ENCODE measurements at regions not wholly inside any gene's neighbourhood (a gene's known extent, or its start where the extent isn't known, plus 50 kb on each side); places are given as distances from the start of the nearest gene placed in this dataset.

DNA sequence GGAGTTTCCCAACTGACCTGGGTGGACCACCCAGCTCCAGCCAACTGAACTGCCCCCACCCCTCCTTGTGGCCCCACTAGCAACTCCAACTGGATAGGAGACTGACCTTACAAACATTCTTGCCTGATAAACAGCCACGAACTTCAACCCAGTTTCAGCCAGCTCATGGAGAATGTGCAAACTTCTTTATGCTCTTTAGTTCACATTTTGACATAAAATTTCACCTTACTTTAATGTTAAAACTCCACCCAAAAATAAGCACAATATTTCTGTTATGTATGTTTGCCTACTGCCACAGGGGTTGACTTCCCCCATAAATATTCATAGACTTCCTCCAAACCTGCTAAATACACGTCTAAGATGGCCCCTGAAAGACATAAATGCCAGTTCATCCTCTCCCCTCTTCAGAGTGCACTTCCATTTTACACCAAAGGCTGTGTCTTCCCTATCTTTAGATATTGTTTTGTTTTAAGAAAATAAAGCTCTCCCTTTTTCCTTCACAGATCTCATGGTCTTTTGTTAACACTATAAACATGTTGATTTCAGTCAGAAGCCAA, 643.7 kb downstream of the EPM2A start:
- TF ChIP-seq SUZ12 (IDR thresholded peaks at IDR 0.05) = no peak
- TF ChIP-seq FOXK2 (IDR thresholded peaks at IDR 0.05) = no peak
- TF ChIP-seq ELF4 (IDR thresholded peaks at IDR 0.05) = no peak
- no peak for TF ChIP-seq ZNF384 (IDR thresholded peaks at IDR 0.05)
- TF ChIP-seq HDGF (IDR thresholded peaks at IDR 0.05; ENCODE audit: borderline replicate concordance) = no peak
- TF ChIP-seq TARDBP (IDR thresholded peaks at IDR 0.05) = no peak
- TF ChIP-seq, protein P1, sequence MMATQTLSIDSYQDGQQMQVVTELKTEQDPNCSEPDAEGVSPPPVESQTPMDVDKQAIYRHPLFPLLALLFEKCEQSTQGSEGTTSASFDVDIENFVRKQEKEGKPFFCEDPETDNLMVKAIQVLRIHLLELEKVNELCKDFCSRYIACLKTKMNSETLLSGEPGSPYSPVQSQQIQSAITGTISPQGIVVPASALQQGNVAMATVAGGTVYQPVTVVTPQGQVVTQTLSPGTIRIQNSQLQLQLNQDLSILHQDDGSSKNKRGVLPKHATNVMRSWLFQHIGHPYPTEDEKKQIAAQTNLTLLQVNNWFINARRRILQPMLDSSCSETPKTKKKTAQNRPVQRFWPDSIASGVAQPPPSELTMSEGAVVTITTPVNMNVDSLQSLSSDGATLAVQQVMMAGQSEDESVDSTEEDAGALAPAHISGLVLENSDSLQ (IDR thresholded peaks at IDR 0.05) = no peak
- TF ChIP-seq BHLHE40 (IDR thresholded peaks at IDR 0.05; ENCODE audit: borderline replicate concordance) = no peak
